Motor neuron (in vitro differentiated cells): ENCODE measurements at regions not wholly inside any gene's neighbourhood (a gene's known extent, or its start where the extent isn't known, plus 50 kb on each side); places are given as distances from the start of the nearest gene placed in this dataset.
A peak's percentile ranks its signal among the peaks of the same experiment; 100 is the strongest.

ENCODE experiments used
- ATAC-seq, 8 experiments: fragments of 200-7000 bp; cut with Tn5 transposase; replicated peaks in 6 of 8; 2 replicates each; pipeline ENCODE4 v1.8.0; 2021; ENCODE audit warnings: mild to moderate bottlenecking in 8 of 8, moderate library complexity in 8 of 8
- H3K27ac ChIP-seq, 2 donors: fragments of 250-450 bp; sonication (Bioruptor Pico); 2 replicates each; pipeline ENCODE4 v1.9.0; 2021; ENCODE audit warnings: antibody characterized with exemption in 2 of 2, mild to moderate bottlenecking in 2 of 2, moderate library complexity in 1 of 2
- H3K4me1 ChIP-seq, 2 donors: fragments of 250-450 bp; sonication (Bioruptor Pico); replicated peaks in 1 of 2; 2 replicates each; pipeline ENCODE4 v1.6.1; 2021; ENCODE audit warnings: antibody characterized with exemption in 2 of 2, mild to moderate bottlenecking in 2 of 2, moderate library complexity in 1 of 2
- H3K4me3 ChIP-seq, 5 donors: fragments of 250-450 bp; sonication (Bioruptor Pico); 2 replicates each; pipeline ENCODE4 v1.9.0; 2021; ENCODE audit warnings: antibody characterized with exemption in 5 of 5, mild to moderate bottlenecking in 5 of 5, moderate library complexity in 4 of 5
- WGBS, 10 experiments: fragments of 450-650 bp; shearing (Covaris generic); methylation state at CpG; one replicate each; pipeline ENCODE4 v1.0.0; 2022; 5-methylcytosine and 5-hydroxymethylcytosine counted together
- in situ Hi-C, 9 experiments: fragments of 400-800 bp; cut with MboI; loops; one replicate each; pipeline ENCODE4 v1.15.0; 2021; ENCODE audit warnings: low sequenced_read_pairs in 9 of 9, low pct_unique_long_range_greater_than_20kb in 2 of 9; ENCODE audit not compliant: unreplicated experiment in 9 of 9

GRCh38 chr6:56904068-56904467 lies 50.8 kb upstream of the BEND6 start:
- in situ Hi-C loops, result loop anchor here in 7 of 9 experiments (10.0 to 25.0 kb wide), 3 partner anchors 408 to 421 kb away; partner anchors contain the start of gene PRIM2 (in 6 of the 7)
- Histone ChIP-seq H3K27ac (no peak overlapping the region), H3K4me3 (no peak overlapping the region), H3K4me1 (no peaks in the 10 kb centered on the region)
- WGBS, 10 experiments, result 33 to 81% (median 46%) methylated on average over 1 to 3 of the region's 3 CpGs; no CpG with 5 or more reads in 1 of the 10 experiments
- no peak for ATAC-seq

GRCh38 chr6:56902641-56903464 lies 52.1 kb upstream of the BEND6 start:
- ATAC-seq, result peak in 4 of 8 experiments; percentile 21 to 85 (median 72)
- Histone ChIP-seq H3K4me3 (no peak overlapping the region), H3K27ac (no peak overlapping the region), H3K4me1 (no peaks in the 10 kb centered on the region)
- in situ Hi-C loops, result loop anchor here in 7 of 9 experiments (10.0 to 25.0 kb wide), 3 partner anchors 409 to 422 kb away; partner anchors contain the start of gene PRIM2 (in 6 of the 7)
- WGBS, 10 experiments, result 10 to 100% (median 60%) methylated on average over 1 to 5 of the region's 6 CpGs; no CpG with 5 or more reads in 1 of the 10 experiments

- no peaks in the 10 kb centered on the region for H3K4me1 ChIP-seq
- in situ Hi-C loops, result loop anchor here in 7 of 9 experiments (10.0 to 25.0 kb wide), 3 partner anchors 412 to 424 kb away; partner anchors contain the start of gene PRIM2 (in 6 of the 7)
- 64 to 100% (median 88%) methylated on average over 2 to 5 of the region's 5 CpGs; no CpG with 5 or more reads in 1 of the 10 experiments for WGBS, 10 experiments
- no peak overlapping the region for H3K27ac ChIP-seq
- H3K4me3 ChIP-seq, result no peak overlapping the region
- no peak for ATAC-seq
These were observed 54.1 kb upstream of the BEND6 start for GRCh38 chr6:56900784-56901183.

GRCh38 chr6:56899753-56900152 lies 55.2 kb upstream of the BEND6 start:
- Histone ChIP-seq H3K27ac (no peak overlapping the region), H3K4me1 (no peaks in the 10 kb centered on the region), H3K4me3 (no peak overlapping the region)
- no peak for ATAC-seq
- 57 to 100% (median 83%) methylated on average over 1 to 2 of the region's 2 CpGs; no CpG with 5 or more reads in 3 of the 10 experiments for WGBS, 10 experiments
- in situ Hi-C loops, result loop anchor here in 7 of 9 experiments (10.0 to 25.0 kb wide), 3 partner anchors 413 to 425 kb away; partner anchors contain the start of gene PRIM2 (in 6 of the 7)

- no peak overlapping the region for H3K27ac ChIP-seq
- WGBS, 10 experiments, result 57 to 100% (median 93%) methylated on average over 1 of the region's 1 CpG; no CpG with 5 or more reads in 4 of the 10 experiments
- H3K4me3 ChIP-seq, result no peak overlapping the region
- in situ Hi-C loops, result no loop called here
- H3K4me1 ChIP-seq, result no peaks in the 10 kb centered on the region
- peak in 1 of 8 experiments; percentile 23 for ATAC-seq
These were observed 55.6 kb upstream of the BEND6 start for GRCh38 chr6:56899311-56899710.

GRCh38 chr6:56897789-56898529 lies 56.9 kb upstream of the BEND6 start:
- no peaks in the 10 kb centered on the region for H3K4me1 ChIP-seq
- WGBS, 10 experiments, result 69 to 100% (median 100%) methylated on average over 1 to 4 of the region's 4 CpGs; no CpG with 5 or more reads in 1 of the 10 experiments
- no peak overlapping the region for H3K4me3 ChIP-seq
- no peak overlapping the region for H3K27ac ChIP-seq
- in situ Hi-C loops, result no loop called here
- ATAC-seq, result no peak

- no peaks in the 10 kb centered on the region for H3K4me1 ChIP-seq
- H3K4me3 ChIP-seq, result no peak overlapping the region
- 40 to 100% (median 89%) methylated on average over 1 to 2 of the region's 2 CpGs; no CpG with 5 or more reads in 4 of the 10 experiments for WGBS, 10 experiments
- ATAC-seq, result peak in 3 of 8 experiments; percentile 54 to 73 (median 66)
- H3K27ac ChIP-seq, result no peak overlapping the region
- in situ Hi-C loops, result no loop called here
These were observed 63.2 kb upstream of the BEND6 start for GRCh38 chr6:56891754-56892153.

GRCh38 chr6:56890683-56891429 lies 64.1 kb upstream of the BEND6 start:
- in situ Hi-C loops, result no loop called here
- ATAC-seq, result peak in 6 of 8 experiments; percentile 32 to 93 (median 62)
- no peak overlapping the region for H3K27ac ChIP-seq

GRCh38 chr6:56890066-56890465 lies 64.8 kb upstream of the BEND6 start:
- in situ Hi-C loops, result no loop called here
- ATAC-seq, result no peak
- Histone ChIP-seq H3K27ac (no peak overlapping the region), H3K4me3 (no peak overlapping the region), H3K4me1 (no peaks in the 10 kb centered on the region)
- 0 to 100% (median 71%) methylated on average over 1 to 3 of the region's 3 CpGs; no CpG with 5 or more reads in 1 of the 10 experiments for WGBS, 10 experiments

More at GRCh38 chr6:56890683-56891429, 64.1 kb upstream of the BEND6 start:
- Histone ChIP-seq H3K4me1 (no peaks in the 10 kb centered on the region), H3K4me3 (no peak overlapping the region)
- WGBS, 10 experiments, result 20 to 95% (median 74%) methylated on average over 2 to 8 of the region's 8 CpGs; no CpG with 5 or more reads in 1 of the 10 experiments

GRCh38 chr6:56889492-56889891 lies 65.4 kb upstream of the BEND6 start:
- Histone ChIP-seq H3K27ac (no peak overlapping the region), H3K4me3 (no peak overlapping the region), H3K4me1 (no peaks in the 10 kb centered on the region)
- in situ Hi-C loops, result no loop called here
- no peak for ATAC-seq

GRCh38 chr6:56888687-56889086 lies 66.2 kb upstream of the BEND6 start:
- Histone ChIP-seq H3K4me1 (no peaks in the 10 kb centered on the region), H3K27ac (no peak overlapping the region), H3K4me3 (no peak overlapping the region)
- no peak for ATAC-seq
- in situ Hi-C loops, result no loop called here
- WGBS, 10 experiments, result 60 to 100% (median 100%) methylated on average over 1 of the region's 1 CpG; no CpG with 5 or more reads in 1 of the 10 experiments

- in situ Hi-C loops, result no loop called here
- WGBS, 10 experiments, result 38 to 80% (median 58%) methylated on average over 1 of the region's 1 CpG; no CpG with 5 or more reads in 4 of the 10 experiments
These were observed 67.8 kb upstream of the BEND6 start for GRCh38 chr6:56887086-56887485.

More at GRCh38 chr6:56887086-56887485, 67.8 kb upstream of the BEND6 start:
- Histone ChIP-seq H3K4me3 (no peak overlapping the region), H3K4me1 (no peaks in the 10 kb centered on the region), H3K27ac (no peak overlapping the region)
- no peak for ATAC-seq
